Activated T-cell treated with anti-CD3 and anti-CD28 coated beads for 48 hours (primary cell): ENCODE measurements at regions not wholly inside any gene's neighbourhood (a gene's known extent, or its start where the extent isn't known, plus 50 kb on each side); places are given as distances from the start of the nearest gene placed in this dataset.

Experiments used
- DNase-seq: peaks from one replicate; pipeline ENCODE4 v3.0.0-alpha.2; 2020; ENCODE audit warnings: low read depth

- no peak for DNase-seq
Observed at GRCh38 chr2:59920307-59920706, 633.1 kb downstream of the BCL11A start.

GRCh38 chr2:59919579-59919978 lies 633.9 kb downstream of the BCL11A start:
- DNase-seq = no peak

- DNase-seq = no peak
Observed at GRCh38 chr2:59912042-59912441, 641.4 kb downstream of the BCL11A start.

- no peak for DNase-seq
Observed at GRCh38 chr2:59910166-59910565, 643.3 kb downstream of the BCL11A start.

- no peak for DNase-seq
Observed at GRCh38 chr2:59909147-59909546, 644.3 kb downstream of the BCL11A start.

- DNase-seq = no peak
Observed at GRCh38 chr2:59905731-59906130, 647.7 kb downstream of the BCL11A start.

- DNase-seq = no peak
Observed at GRCh38 chr2:59903994-59904544, 649.4 kb downstream of the BCL11A start.

GRCh38 chr2:59900728-59901452 lies 652.6 kb downstream of the BCL11A start:
- DNase-seq = no peak

- no peak for DNase-seq
Observed at GRCh38 chr2:59899692-59900091, 653.8 kb downstream of the BCL11A start.

GRCh38 chr2:59896499-59897245 lies 656.8 kb downstream of the BCL11A start:
- DNase-seq = no peak

GRCh38 chr2:59893612-59894011 lies 659.8 kb downstream of the BCL11A start:
- no peak for DNase-seq

- no peak for DNase-seq
Observed at GRCh38 chr2:59892398-59892797, 661.1 kb downstream of the BCL11A start.

- DNase-seq = no peak
Observed at GRCh38 chr2:59889305-59889704, 664.1 kb downstream of the BCL11A start.

GRCh38 chr2:59888706-59889105 lies 664.7 kb downstream of the BCL11A start:
- DNase-seq = no peak

GRCh38 chr2:59888015-59888414 lies 665.4 kb downstream of the BCL11A start:
- DNase-seq = peak; percentile 14

- no peak for DNase-seq
Observed at GRCh38 chr2:59887366-59887765, 666.1 kb downstream of the BCL11A start.

GRCh38 chr2:59886759-59887158 lies 666.7 kb downstream of the BCL11A start:
- DNase-seq = no peak

GRCh38 chr2:59885541-59885940 lies 667.9 kb downstream of the BCL11A start:
- DNase-seq = no peak

GRCh38 chr2:59884166-59884565 lies 669.3 kb downstream of the BCL11A start:
- DNase-seq = no peak

- no peak for DNase-seq
Observed at GRCh38 chr2:59882822-59883221, 670.6 kb downstream of the BCL11A start.

GRCh38 chr2:59882279-59882678 lies 671.2 kb downstream of the BCL11A start:
- DNase-seq = no peak

GRCh38 chr2:59881218-59881617 lies 672.2 kb downstream of the BCL11A start:
- no peak for DNase-seq

GRCh38 chr2:59879700-59880131 lies 673.7 kb downstream of the BCL11A start:
- no peak for DNase-seq
